Astrocyte (in vitro differentiated cells and primary cell): ENCODE measurements at regions not wholly inside any gene's neighbourhood (a gene's known extent, or its start where the extent isn't known, plus 50 kb on each side); places are given as distances from the start of the nearest gene placed in this dataset.

Experiments used
- DNase-seq: peaks from one replicate; pipeline ENCODE4 v3.0.0-alpha.2; 2010; ENCODE audit warnings: low read depth
- FAIRE-seq: peaks from 2 replicates; lab custom pipeline; 2011; peaks lifted over from hg19 to GRCh38; lab: Jason Lieb, UNC
- H2AFZ ChIP-seq: 2 replicates; pipeline ENCODE4 v1.6.0; 2012; ENCODE audit warnings: low read depth, low read length, inconsistent platforms
- H3K27ac ChIP-seq: 2 replicates; pipeline ENCODE4 v1.5.1; 2011; ENCODE audit warnings: low read depth, low read length, inconsistent platforms
- H3K27me3 ChIP-seq: 2 replicates; pipeline ENCODE4 v1.6.0; 2011; ENCODE audit warnings: low read length, inconsistent platforms; ENCODE audit not compliant: insufficient read depth
- H3K36me3 ChIP-seq: 2 replicates; pipeline ENCODE4 v1.5.1; 2011; ENCODE audit warnings: low read length, inconsistent platforms; ENCODE audit not compliant: insufficient read depth
- H3K4me1 ChIP-seq: 2 replicates; pipeline ENCODE4 v1.5.1; 2011; ENCODE audit warnings: low read length, inconsistent platforms; ENCODE audit not compliant: insufficient read depth
- H3K4me2 ChIP-seq: 2 replicates; pipeline ENCODE4 v1.6.0; 2012; ENCODE audit warnings: low read length, inconsistent platforms
- H3K4me3 ChIP-seq: 2 replicates; pipeline ENCODE4 v1.5.1; 2011; ENCODE audit warnings: low read depth, mild to moderate bottlenecking, low read length, inconsistent platforms; ENCODE audit not compliant: insufficient read depth
- H3K79me2 ChIP-seq: 2 replicates; pipeline ENCODE4 v1.6.0; 2012; ENCODE audit warnings: mild to moderate bottlenecking, low read length, inconsistent platforms; ENCODE audit not compliant: insufficient read depth
- H3K9ac ChIP-seq: 2 replicates; pipeline ENCODE4 v1.6.0; 2012; ENCODE audit warnings: mild to moderate bottlenecking, low read length, inconsistent platforms
- H3K9me3 ChIP-seq: 2 replicates; pipeline ENCODE4 v1.5.1; 2012; ENCODE audit warnings: low read depth, mild to moderate bottlenecking, low read length, inconsistent platforms; ENCODE audit not compliant: insufficient read depth
- H4K20me1 ChIP-seq: 2 replicates; pipeline ENCODE4 v1.6.0; 2012; ENCODE audit warnings: low read length, inconsistent platforms; ENCODE audit not compliant: insufficient read depth
- H3K27ac Mint-ChIP-seq: one replicate; pipeline ENCODE4 v1.8.0; 2021; ENCODE audit warnings: mild to moderate bottlenecking, mixed read lengths; ENCODE audit not compliant: unreplicated experiment
- H3K27me3 Mint-ChIP-seq: one replicate; pipeline ENCODE4 v1.8.0; 2021; ENCODE audit warnings: low read depth, mixed read lengths; ENCODE audit not compliant: unreplicated experiment
- H3K36me3 Mint-ChIP-seq: one replicate; pipeline ENCODE4 v1.8.0; 2021; ENCODE audit warnings: low read depth, mixed read lengths; ENCODE audit not compliant: unreplicated experiment
- H3K4me1 Mint-ChIP-seq: one replicate; pipeline ENCODE4 v1.8.0; 2021; ENCODE audit warnings: low read depth, mixed read lengths; ENCODE audit not compliant: unreplicated experiment
- H3K4me3 Mint-ChIP-seq: one replicate; pipeline ENCODE4 v1.8.0; 2021; ENCODE audit warnings: mild to moderate bottlenecking, moderate library complexity, mixed read lengths; ENCODE audit not compliant: unreplicated experiment
- H3K9me3 Mint-ChIP-seq: one replicate; pipeline ENCODE4 v1.8.0; 2021; ENCODE audit warnings: mild to moderate bottlenecking, mixed read lengths; ENCODE audit not compliant: unreplicated experiment
- CTCF ChIP-seq: IDR thresholded peaks from 2 replicates; pipeline ENCODE4 v1.5.1; 2011; ENCODE audit warnings: low read depth, mild to moderate bottlenecking, inconsistent platforms, low read length, moderate library complexity; ENCODE audit not compliant: insufficient read depth
- EZH2 ChIP-seq: IDR thresholded peaks from 2 replicates; pipeline ENCODE4 v1.6.1; 2012; ENCODE audit warnings: mild to moderate bottlenecking, low read length, inconsistent platforms; ENCODE audit not compliant: insufficient read depth

DNA sequence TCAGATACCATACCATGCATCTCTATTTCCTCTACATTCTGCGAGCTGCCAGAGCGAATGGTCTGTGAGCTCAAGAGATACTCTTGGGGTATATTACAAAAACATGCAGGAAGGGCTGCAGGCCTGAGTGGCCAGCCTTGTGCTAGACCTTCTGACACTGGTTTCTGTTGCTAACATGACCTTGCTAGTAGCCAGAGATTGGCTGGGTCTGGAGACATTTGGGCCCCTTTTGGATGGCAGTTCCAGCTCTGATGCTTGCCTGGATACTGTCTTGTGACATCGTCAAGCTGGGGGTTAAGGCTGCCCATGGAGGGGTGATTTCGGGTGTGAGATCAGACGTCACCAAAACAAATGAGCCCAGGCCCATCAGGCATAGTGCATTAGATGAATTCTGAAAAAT, 56.1 kb upstream of the FSTL4 start:
- H3K4me2 ChIP-seq: no peak overlapping the region
- Mint-ChIP-seq H3K9me3 (peaks cover 13% of the 10 kb centered on the region), H3K36me3 (no peaks in the 10 kb centered on the region), H3K4me1 (peaks cover 8% of the 10 kb centered on the region), H3K27me3 (peaks cover 34% of the 10 kb centered on the region), H3K27ac (no peak overlapping the region), H3K4me3 (no peak overlapping the region)
- no peaks in the 10 kb centered on the region for H4K20me1 ChIP-seq
- H3K9me3 ChIP-seq: peaks cover 4% of the 10 kb centered on the region
- H2AFZ ChIP-seq: no peak overlapping the region
- no peaks in the 10 kb centered on the region for H3K79me2 ChIP-seq
- TF ChIP-seq EZH2 (no peak), CTCF (no peak)
- H3K4me1 ChIP-seq: peaks cover 4% of the 10 kb centered on the region
- DNase-seq (no peak), FAIRE-seq (no peak)
- H3K4me3 ChIP-seq: no peak overlapping the region
- H3K27ac ChIP-seq: no peak overlapping the region
- no peaks in the 10 kb centered on the region for H3K36me3 ChIP-seq
- no peak overlapping the region for H3K9ac ChIP-seq
- H3K27me3 ChIP-seq: no peaks in the 10 kb centered on the region

- Histone ChIP-seq H3K9ac (no peak overlapping the region), H3K4me1 (peaks cover 4% of the 10 kb centered on the region), H4K20me1 (no peaks in the 10 kb centered on the region), H3K27me3 (no peaks in the 10 kb centered on the region), H3K4me2 (no peak overlapping the region), H3K79me2 (no peaks in the 10 kb centered on the region), H2AFZ (no peak overlapping the region), H3K9me3 (peaks cover 4% of the 10 kb centered on the region), H3K4me3 (no peak overlapping the region), H3K36me3 (no peaks in the 10 kb centered on the region), H3K27ac (no peak overlapping the region)
- Mint-ChIP-seq H3K36me3 (no peaks in the 10 kb centered on the region), H3K27me3 (peaks cover 29% of the 10 kb centered on the region), H3K4me3 (no peak overlapping the region), H3K27ac (no peak overlapping the region), H3K4me1 (peaks cover 10% of the 10 kb centered on the region), H3K9me3 (peaks cover 11% of the 10 kb centered on the region)
- DNase-seq (no peak), FAIRE-seq (no peak)
- TF ChIP-seq CTCF (no peak), EZH2 (no peak)
Measured at GRCh38 chr5:133667217-133667616, 54.9 kb upstream of the FSTL4 start.

GRCh38 chr5:133665571-133665970, 53.2 kb upstream of the FSTL4 start:
- no peaks in the 10 kb centered on the region for H3K36me3 ChIP-seq
- peaks cover 4% of the 10 kb centered on the region for H3K4me1 ChIP-seq
- Mint-ChIP-seq H3K4me3 (no peak overlapping the region), H3K9me3 (peaks cover 6% of the 10 kb centered on the region), H3K27me3 (peaks cover 28% of the 10 kb centered on the region), H3K4me1 (peaks cover 10% of the 10 kb centered on the region), H3K36me3 (no peaks in the 10 kb centered on the region), H3K27ac (no peak overlapping the region)
- DNase-seq: no peak
- H4K20me1 ChIP-seq: no peaks in the 10 kb centered on the region
- H3K27ac ChIP-seq: no peak overlapping the region
- no peak overlapping the region for H3K4me2 ChIP-seq
- H3K27me3 ChIP-seq: no peaks in the 10 kb centered on the region
- no peaks in the 10 kb centered on the region for H3K9me3 ChIP-seq
- H2AFZ ChIP-seq: no peak overlapping the region
- no peak overlapping the region for H3K4me3 ChIP-seq
- H3K79me2 ChIP-seq: no peaks in the 10 kb centered on the region
- TF ChIP-seq CTCF: no peak
- no peak for TF ChIP-seq EZH2
- FAIRE-seq: no peak
- H3K9ac ChIP-seq: no peak overlapping the region
